ENCODE measurements at regions not wholly inside any gene's neighbourhood (a gene's known extent, or its start where the extent isn't known, plus 50 kb on each side); places are given as distances from the start of the nearest gene placed in this dataset.

- Histone ChIP-seq H3K27me3 (ENCODE audit: control insufficient read depth, insufficient read depth, low read length) (no peaks in the 10 kb centered on the region), H3K4me1 (ENCODE audit: control insufficient read depth, insufficient read depth, low read length) (no peaks in the 10 kb centered on the region)
- WGBS (ENCODE audit: insufficient coverage), result no CpG with 5 or more reads among the region's 3 CpGs
Measured at GRCh38 chr5:17690473-17690872, 56.2 kb downstream of the TAF11L14 start.

GRCh38 chr5:17691762-17692161 is 57.5 kb downstream of the TAF11L14 start:
- Histone ChIP-seq H3K36me3 (ENCODE audit: control insufficient read depth, insufficient read depth, low read length) (no peaks in the 10 kb centered on the region), H3K27ac (ENCODE audit: low read depth, low read length) (no peak overlapping the region), H3K9me3 (ENCODE audit: control insufficient read depth, insufficient read depth, low read length) (no peaks in the 10 kb centered on the region), H3K4me3 (ENCODE audit: low read depth, low read length) (no peak overlapping the region), H3K27me3 (ENCODE audit: control insufficient read depth, insufficient read depth, low read length) (no peaks in the 10 kb centered on the region), H3K4me1 (ENCODE audit: control insufficient read depth, insufficient read depth, low read length) (no peaks in the 10 kb centered on the region)
- 100% methylated on average over 1 of the region's 1 CpG for WGBS (ENCODE audit: insufficient coverage)
- DNase-seq (ENCODE audit: low read depth in 4 of 6, low spot score in 6 of 6), result no peak

More at GRCh38 chr5:17690473-17690872, 56.2 kb downstream of the TAF11L14 start:
- H3K9me3 ChIP-seq (ENCODE audit: control insufficient read depth, insufficient read depth, low read length), result no peaks in the 10 kb centered on the region
- H3K27ac ChIP-seq (ENCODE audit: low read depth, low read length), result no peak overlapping the region
- no peaks in the 10 kb centered on the region for H3K36me3 ChIP-seq (ENCODE audit: control insufficient read depth, insufficient read depth, low read length)
- no peak overlapping the region for H3K4me3 ChIP-seq (ENCODE audit: low read depth, low read length)
- DNase-seq (ENCODE audit: low read depth in 4 of 6, low spot score in 6 of 6), result no peak

DNA sequence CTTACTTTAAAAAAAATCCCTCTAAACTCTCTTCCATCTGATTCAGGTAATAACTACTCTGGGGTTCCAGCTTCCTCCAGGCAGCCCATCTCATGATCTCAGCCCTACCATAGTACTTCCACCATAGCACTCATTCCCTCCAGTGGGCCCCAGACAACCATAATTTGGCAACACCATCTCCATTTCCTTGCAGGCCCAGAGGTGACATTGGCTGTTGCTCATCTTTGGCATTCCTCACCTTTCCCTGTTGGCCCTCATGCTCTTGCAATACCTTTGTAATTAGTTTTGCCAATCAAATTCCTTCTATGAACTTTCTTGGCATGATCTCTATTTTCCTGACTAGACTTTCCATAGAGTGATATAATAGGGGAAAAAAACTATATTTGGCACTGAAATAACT is 60.1 kb downstream of the TAF11L14 start:
- Histone ChIP-seq H3K36me3 (ENCODE audit: control insufficient read depth, insufficient read depth, low read length) (no peaks in the 10 kb centered on the region), H3K27me3 (ENCODE audit: control insufficient read depth, insufficient read depth, low read length) (no peaks in the 10 kb centered on the region), H3K27ac (ENCODE audit: low read depth, low read length) (no peak overlapping the region), H3K9me3 (ENCODE audit: control insufficient read depth, insufficient read depth, low read length) (no peaks in the 10 kb centered on the region), H3K4me1 (ENCODE audit: control insufficient read depth, insufficient read depth, low read length) (no peaks in the 10 kb centered on the region), H3K4me3 (ENCODE audit: low read depth, low read length) (no peak overlapping the region)
- no peak for DNase-seq (ENCODE audit: low read depth in 4 of 6, low spot score in 6 of 6)

- no peak for DNase-seq (ENCODE audit: low read depth in 4 of 6, low spot score in 6 of 6)
- no CpG with 5 or more reads among the region's 2 CpGs for WGBS (ENCODE audit: insufficient coverage)
- no peaks in the 10 kb centered on the region for H3K4me1 ChIP-seq (ENCODE audit: control insufficient read depth, insufficient read depth, low read length)
- no peak overlapping the region for H3K27ac ChIP-seq (ENCODE audit: low read depth, low read length)
- H3K36me3 ChIP-seq (ENCODE audit: control insufficient read depth, insufficient read depth, low read length), result no peaks in the 10 kb centered on the region
- H3K27me3 ChIP-seq (ENCODE audit: control insufficient read depth, insufficient read depth, low read length), result no peaks in the 10 kb centered on the region
- H3K9me3 ChIP-seq (ENCODE audit: control insufficient read depth, insufficient read depth, low read length), result no peaks in the 10 kb centered on the region
- no peak overlapping the region for H3K4me3 ChIP-seq (ENCODE audit: low read depth, low read length)
Measured at GRCh38 chr5:17694914-17695313, 60.7 kb downstream of the TAF11L14 start.

DNA sequence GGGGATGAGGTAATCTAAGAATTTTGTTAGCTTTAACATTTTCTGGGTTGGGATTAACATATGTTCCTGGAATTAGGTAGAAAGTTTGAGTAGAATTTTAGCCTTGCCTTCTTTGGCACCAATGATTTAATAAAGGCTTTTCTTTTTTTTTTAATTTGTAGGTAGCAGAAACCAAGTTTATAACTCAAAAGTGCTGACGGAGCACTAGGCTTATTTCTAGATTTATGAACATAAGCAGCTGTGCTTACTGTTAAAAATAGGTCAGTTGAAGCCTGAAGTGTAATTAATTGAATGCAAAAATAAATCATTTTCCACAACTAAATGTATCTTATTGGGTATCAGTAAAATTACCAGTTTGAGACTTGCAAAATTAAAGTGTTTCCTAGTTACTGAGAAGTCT is 62.4 kb downstream of the TAF11L14 start:
- peaks cover 4% of the 10 kb centered on the region for H3K9me3 ChIP-seq (ENCODE audit: control insufficient read depth, insufficient read depth, low read length)
- no peak overlapping the region for H3K4me3 ChIP-seq (ENCODE audit: low read depth, low read length)
- no peak overlapping the region for H3K27ac ChIP-seq (ENCODE audit: low read depth, low read length)
- no peak for DNase-seq (ENCODE audit: low read depth in 4 of 6, low spot score in 6 of 6)
- H3K27me3 ChIP-seq (ENCODE audit: control insufficient read depth, insufficient read depth, low read length), result no peaks in the 10 kb centered on the region
- H3K4me1 ChIP-seq (ENCODE audit: control insufficient read depth, insufficient read depth, low read length), result no peaks in the 10 kb centered on the region
- no CpG with 5 or more reads among the region's 1 CpG for WGBS (ENCODE audit: insufficient coverage)
- no peaks in the 10 kb centered on the region for H3K36me3 ChIP-seq (ENCODE audit: control insufficient read depth, insufficient read depth, low read length)

- peak in 2 of 6 donors; percentile 22 to 25 for DNase-seq (ENCODE audit: low read depth in 4 of 6, low spot score in 6 of 6)
- H3K4me3 ChIP-seq (ENCODE audit: low read depth, low read length), result no peak overlapping the region
- no peaks in the 10 kb centered on the region for H3K36me3 ChIP-seq (ENCODE audit: control insufficient read depth, insufficient read depth, low read length)
- no peaks in the 10 kb centered on the region for H3K4me1 ChIP-seq (ENCODE audit: control insufficient read depth, insufficient read depth, low read length)
- no peaks in the 10 kb centered on the region for H3K27me3 ChIP-seq (ENCODE audit: control insufficient read depth, insufficient read depth, low read length)
- WGBS (ENCODE audit: insufficient coverage), result 38% methylated on average over 1 of the region's 3 CpGs
- H3K9me3 ChIP-seq (ENCODE audit: control insufficient read depth, insufficient read depth, low read length), result peaks cover 6% of the 10 kb centered on the region
- no peak overlapping the region for H3K27ac ChIP-seq (ENCODE audit: low read depth, low read length)
Measured at GRCh38 chr5:17697671-17698070, 63.4 kb downstream of the TAF11L14 start.

DNA sequence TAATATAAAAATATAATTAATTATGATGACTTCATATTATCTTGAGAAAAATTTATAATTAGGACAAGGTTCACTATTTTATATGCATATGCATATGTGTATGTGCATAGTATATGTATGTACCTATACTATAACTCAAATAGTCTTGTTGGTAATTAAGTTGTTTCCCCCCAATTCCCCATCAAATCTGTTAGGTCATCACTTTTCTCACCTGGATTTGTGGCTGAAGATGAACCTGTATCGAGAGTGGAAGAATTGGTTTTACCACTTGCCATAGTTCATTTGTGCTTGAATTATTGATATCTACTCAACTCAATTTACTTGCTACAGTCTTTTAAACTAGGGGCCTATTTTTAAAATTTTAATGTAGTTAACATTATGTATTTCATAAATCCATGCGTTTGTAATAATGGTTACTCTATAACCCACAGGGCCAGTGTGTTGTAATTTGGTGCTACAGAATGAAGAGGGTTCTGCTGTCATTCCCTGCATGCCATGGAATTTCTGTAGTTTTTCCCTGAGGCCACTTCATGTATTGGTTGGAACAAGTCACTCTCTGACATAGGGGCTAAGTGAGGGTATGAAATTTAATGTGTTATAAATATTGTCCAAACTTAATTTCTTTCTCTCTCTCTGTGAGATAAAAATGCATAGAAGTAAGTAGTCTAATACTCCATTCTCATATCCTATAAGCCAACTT is 74.9 kb downstream of the TAF11L14 start:
- Histone ChIP-seq H3K4me3 (ENCODE audit: low read depth, low read length) (no peak overlapping the region), H3K36me3 (ENCODE audit: control insufficient read depth, insufficient read depth, low read length) (no peaks in the 10 kb centered on the region), H3K9me3 (ENCODE audit: control insufficient read depth, insufficient read depth, low read length) (no peaks in the 10 kb centered on the region), H3K27me3 (ENCODE audit: control insufficient read depth, insufficient read depth, low read length) (no peaks in the 10 kb centered on the region), H3K4me1 (ENCODE audit: control insufficient read depth, insufficient read depth, low read length) (no peaks in the 10 kb centered on the region), H3K27ac (ENCODE audit: low read depth, low read length) (no peak overlapping the region)
- DNase-seq (ENCODE audit: low read depth in 4 of 6, low spot score in 6 of 6), result no peak
- no CpG with 5 or more reads among the region's 2 CpGs for WGBS (ENCODE audit: insufficient coverage)

DNA sequence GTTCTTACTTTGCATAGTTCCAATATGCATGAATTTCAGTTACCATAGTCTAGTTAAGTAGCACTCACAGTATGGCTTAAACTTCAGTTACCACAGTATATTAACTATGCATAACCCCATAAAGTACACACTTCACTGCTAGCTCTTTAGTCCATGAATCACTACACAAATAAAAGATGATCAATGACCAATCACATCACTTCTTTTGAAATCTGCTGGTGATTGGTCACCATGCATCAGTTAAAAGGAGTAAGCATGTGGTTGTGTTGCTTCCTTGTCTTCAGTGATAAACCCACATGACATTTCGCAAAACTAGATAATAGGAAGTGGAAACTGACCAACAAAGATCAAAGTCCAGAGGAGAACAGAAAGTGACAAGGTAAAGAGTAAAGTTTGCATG is 79.0 kb downstream of the TAF11L14 start:
- Histone ChIP-seq H3K27me3 (ENCODE audit: control insufficient read depth, insufficient read depth, low read length) (no peaks in the 10 kb centered on the region), H3K4me3 (ENCODE audit: low read depth, low read length) (no peak overlapping the region), H3K36me3 (ENCODE audit: control insufficient read depth, insufficient read depth, low read length) (no peaks in the 10 kb centered on the region), H3K4me1 (ENCODE audit: control insufficient read depth, insufficient read depth, low read length) (no peaks in the 10 kb centered on the region), H3K9me3 (ENCODE audit: control insufficient read depth, insufficient read depth, low read length) (no peaks in the 10 kb centered on the region), H3K27ac (ENCODE audit: low read depth, low read length) (no peak overlapping the region)
- DNase-seq (ENCODE audit: low read depth in 4 of 6, low spot score in 6 of 6), result no peak
- WGBS (ENCODE audit: insufficient coverage), result no CpG with 5 or more reads among the region's 1 CpG

- no CpG with 5 or more reads among the region's 4 CpGs for WGBS (ENCODE audit: insufficient coverage)
- Histone ChIP-seq H3K36me3 (ENCODE audit: control insufficient read depth, insufficient read depth, low read length) (no peaks in the 10 kb centered on the region), H3K9me3 (ENCODE audit: control insufficient read depth, insufficient read depth, low read length) (no peaks in the 10 kb centered on the region), H3K27ac (ENCODE audit: low read depth, low read length) (no peak overlapping the region), H3K27me3 (ENCODE audit: control insufficient read depth, insufficient read depth, low read length) (no peaks in the 10 kb centered on the region), H3K4me3 (ENCODE audit: low read depth, low read length) (no peak overlapping the region), H3K4me1 (ENCODE audit: control insufficient read depth, insufficient read depth, low read length) (no peaks in the 10 kb centered on the region)
- DNase-seq (ENCODE audit: low read depth in 4 of 6, low spot score in 6 of 6), result no peak
Measured at GRCh38 chr5:17714186-17714585, 79.9 kb downstream of the TAF11L14 start.

GRCh38 chr5:17719592-17719991 is 85.3 kb downstream of the TAF11L14 start:
- WGBS (ENCODE audit: insufficient coverage), result 97% methylated on average over 6 of the region's 9 CpGs
- Histone ChIP-seq H3K36me3 (ENCODE audit: control insufficient read depth, insufficient read depth, low read length) (no peaks in the 10 kb centered on the region), H3K4me1 (ENCODE audit: control insufficient read depth, insufficient read depth, low read length) (no peaks in the 10 kb centered on the region), H3K27me3 (ENCODE audit: control insufficient read depth, insufficient read depth, low read length) (no peaks in the 10 kb centered on the region), H3K4me3 (ENCODE audit: low read depth, low read length) (no peak overlapping the region), H3K9me3 (ENCODE audit: control insufficient read depth, insufficient read depth, low read length) (no peaks in the 10 kb centered on the region), H3K27ac (ENCODE audit: low read depth, low read length) (no peak overlapping the region)
- no peak for DNase-seq (ENCODE audit: low read depth in 4 of 6, low spot score in 6 of 6)

Measured in spinal cord (tissue), 9 donors.